ENCODE measurements at regions not wholly inside any gene's neighbourhood (a gene's known extent, or its start where the extent isn't known, plus 50 kb on each side); places are given as distances from the start of the nearest gene placed in this dataset.
"Not testable (repeated sequence)": the region's sequence is repeated elsewhere in the genome, so short reads cannot be mapped to it uniquely, and the experiment has no call there.

DNA sequence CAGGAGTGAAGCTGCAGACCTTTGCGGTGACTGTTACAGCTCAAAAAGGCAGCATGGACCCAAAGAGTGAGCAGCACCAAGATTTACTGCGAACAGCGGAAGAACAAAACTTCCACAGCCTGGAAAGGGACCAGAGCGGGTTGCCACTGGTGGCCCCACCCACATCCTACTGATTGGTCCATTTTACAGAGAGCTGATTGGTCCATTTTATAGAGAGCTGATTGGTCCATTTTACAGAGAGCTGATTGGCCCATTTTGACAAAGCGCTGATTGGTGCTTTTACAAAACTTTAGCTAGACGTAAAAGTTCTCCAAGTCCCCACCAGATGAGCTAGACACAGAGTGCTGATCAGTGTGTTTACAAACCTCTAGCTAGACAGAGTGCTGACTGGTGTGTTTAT, 134.2 kb upstream of the FRG1 start:
- Mint-ChIP-seq H3K27me3 (peaks cover 4 to 7% of the 10 kb centered on the region in 2 donors), H3K27ac (no peak overlapping the region), H3K4me3 (no peak overlapping the region), H3K9me3 (peaks cover 14 to 15% of the 10 kb centered on the region in 2 donors), H3K4me1 (no peaks in the 10 kb centered on the region), H3K36me3 (peaks cover 5 to 7% of the 10 kb centered on the region in 2 donors)
- ATAC-seq (replicated peaks) (no peak), DNase-seq (no peak)

DNA sequence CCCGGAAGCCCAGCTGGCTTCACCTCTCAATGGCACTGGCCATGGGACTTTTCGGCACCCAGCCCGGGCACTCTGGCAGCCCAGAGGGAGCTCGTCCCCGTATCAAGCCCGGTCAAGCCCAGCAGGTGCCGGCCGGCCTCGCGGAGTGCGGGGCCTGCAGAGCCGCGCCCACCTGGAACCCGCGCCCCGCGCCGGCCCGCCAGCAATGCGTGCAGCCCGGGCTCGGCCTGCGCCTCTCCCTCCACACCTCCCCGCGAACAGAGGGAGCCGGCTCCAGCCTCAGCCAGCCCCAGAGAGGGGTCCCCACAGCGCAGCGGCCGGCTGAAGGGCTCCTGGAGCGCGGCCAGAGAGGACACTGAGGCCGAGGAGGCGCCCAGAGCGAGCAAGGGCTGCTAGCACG, 133.6 kb upstream of the FRG1 start:
- Mint-ChIP-seq H3K9me3 (peaks cover 14 to 15% of the 10 kb centered on the region in 2 donors), H3K27me3 (peaks cover 4 to 10% of the 10 kb centered on the region in 2 donors), H3K27ac (no peak overlapping the region), H3K4me1 (no peaks in the 10 kb centered on the region), H3K36me3 (peaks cover 5 to 7% of the 10 kb centered on the region in 2 donors), H3K4me3 (no peak overlapping the region)
- no peak for DNase-seq
- no peak for ATAC-seq (replicated peaks)

DNA sequence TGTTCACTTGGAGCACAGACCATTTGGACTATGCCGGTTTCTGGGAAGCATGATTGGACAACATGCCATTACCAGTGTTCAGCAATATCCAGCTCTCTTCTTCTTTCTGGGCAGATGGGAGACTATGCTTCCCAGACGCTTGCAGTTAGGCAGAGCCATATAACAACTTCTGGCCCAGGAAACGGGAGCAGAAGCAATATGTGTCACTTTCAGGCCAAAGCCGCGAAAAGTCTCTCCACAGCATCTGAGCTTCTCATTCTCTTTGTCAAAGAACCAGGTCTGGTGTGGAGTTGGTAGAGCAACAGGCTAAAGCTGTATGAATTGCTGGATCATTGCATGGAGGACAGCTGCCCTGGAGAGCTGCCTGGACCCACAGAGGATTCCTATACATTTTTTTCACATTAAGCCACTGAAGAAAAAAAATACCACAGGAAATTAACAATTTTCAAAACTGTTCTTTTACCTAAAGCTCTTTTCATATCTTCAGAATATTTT, 131.4 kb upstream of the FRG1 start:
- DNase-seq: no peak
- Mint-ChIP-seq H3K27ac (no peak overlapping the region), H3K27me3 (peaks cover 4 to 10% of the 10 kb centered on the region in 2 donors), H3K9me3 (peaks cover 14 to 15% of the 10 kb centered on the region in 2 donors), H3K4me1 (no peaks in the 10 kb centered on the region), H3K36me3 (peaks cover 5 to 7% of the 10 kb centered on the region in 2 donors), H3K4me3 (no peak overlapping the region)
- ATAC-seq (replicated peaks): no peak

DNA sequence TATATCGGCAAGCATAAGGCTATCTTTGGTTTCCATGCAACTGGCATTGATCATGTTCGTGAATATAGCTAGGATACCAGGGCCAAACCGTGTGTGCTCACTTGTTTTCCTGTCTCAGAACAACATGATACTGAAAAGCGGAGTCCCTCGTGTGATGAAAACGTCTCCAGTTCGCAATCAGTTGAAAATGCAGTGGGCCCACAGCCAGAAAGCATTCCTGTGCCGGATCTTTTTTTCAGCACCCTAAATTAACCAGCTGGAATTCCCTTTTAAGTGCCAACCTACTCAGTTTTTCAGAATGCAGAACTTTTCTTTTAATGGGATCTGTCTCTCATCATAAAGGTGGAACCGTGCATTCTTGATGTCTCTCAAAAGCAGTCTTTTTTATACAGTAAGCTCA, 130.8 kb upstream of the FRG1 start:
- H3K36me3 Mint-ChIP-seq: peaks cover 5 to 7% of the 10 kb centered on the region in 2 donors

DNA sequence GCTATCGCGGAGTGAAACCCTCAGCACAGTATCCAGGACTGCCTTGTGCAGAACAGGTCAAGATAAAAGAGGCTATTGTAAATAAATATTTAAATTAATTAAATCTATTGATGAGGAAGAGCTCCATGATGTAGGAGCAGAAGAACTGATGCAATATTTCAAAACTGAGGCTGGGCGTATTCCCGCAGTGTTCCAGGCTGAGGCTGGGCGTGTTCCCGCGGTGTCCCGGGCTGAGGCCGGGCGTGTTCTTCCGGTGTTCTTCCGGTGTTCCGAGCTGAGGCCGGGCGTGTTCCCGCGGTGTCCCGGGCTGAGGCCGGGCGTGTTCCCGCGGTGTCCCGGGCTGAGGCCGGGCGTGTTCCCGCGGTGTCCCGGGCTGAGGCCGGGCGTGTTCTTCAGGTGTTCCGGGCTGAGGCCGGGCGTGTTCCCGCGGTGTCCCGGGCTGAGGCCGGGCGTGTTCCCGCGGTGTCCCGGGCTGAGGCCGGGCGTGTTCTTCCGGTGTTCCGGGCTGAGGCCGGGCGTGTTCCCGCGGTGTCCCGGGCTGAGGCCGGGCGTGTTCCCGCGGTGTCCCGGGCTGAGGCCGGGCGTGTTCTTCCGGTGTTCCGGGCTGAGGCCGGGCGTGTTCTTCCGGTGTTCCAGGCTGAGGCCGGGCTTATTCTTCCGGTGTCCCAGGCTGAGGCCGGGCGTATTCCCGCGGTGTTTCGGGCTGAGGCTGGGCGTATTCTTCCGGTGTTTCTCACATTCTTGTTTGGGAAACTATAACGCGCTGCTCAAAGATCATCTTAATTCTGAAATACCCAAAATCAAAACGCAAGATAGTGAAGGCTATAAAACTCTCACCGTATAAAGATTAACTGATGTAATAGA, 130.1 kb upstream of the FRG1 start:
- peak overlapping the region in 1 of 2 donors; percentile 51 for H3K4me3 Mint-ChIP-seq
- H3K4me1 Mint-ChIP-seq; H3K27ac Mint-ChIP-seq; ATAC-seq (replicated peaks); DNase-seq; H3K36me3 Mint-ChIP-seq: not testable (repeated sequence)
- peaks cover 10 to 11% of the 10 kb centered on the region in 2 donors for H3K9me3 Mint-ChIP-seq
- peaks cover 4 to 10% of the 10 kb centered on the region in 2 donors for H3K27me3 Mint-ChIP-seq

More for the DNA sequence above, 130.8 kb upstream of the FRG1 start:
- Mint-ChIP-seq H3K4me3 (peak overlapping the region in 1 of 2 donors; percentile 51), H3K27me3 (peaks cover 4 to 10% of the 10 kb centered on the region in 2 donors), H3K9me3 (peaks cover 14 to 15% of the 10 kb centered on the region in 2 donors), H3K4me1 (no peaks in the 10 kb centered on the region), H3K27ac (no peak overlapping the region)
- no peak for ATAC-seq (replicated peaks)
- no peak for DNase-seq

DNA sequence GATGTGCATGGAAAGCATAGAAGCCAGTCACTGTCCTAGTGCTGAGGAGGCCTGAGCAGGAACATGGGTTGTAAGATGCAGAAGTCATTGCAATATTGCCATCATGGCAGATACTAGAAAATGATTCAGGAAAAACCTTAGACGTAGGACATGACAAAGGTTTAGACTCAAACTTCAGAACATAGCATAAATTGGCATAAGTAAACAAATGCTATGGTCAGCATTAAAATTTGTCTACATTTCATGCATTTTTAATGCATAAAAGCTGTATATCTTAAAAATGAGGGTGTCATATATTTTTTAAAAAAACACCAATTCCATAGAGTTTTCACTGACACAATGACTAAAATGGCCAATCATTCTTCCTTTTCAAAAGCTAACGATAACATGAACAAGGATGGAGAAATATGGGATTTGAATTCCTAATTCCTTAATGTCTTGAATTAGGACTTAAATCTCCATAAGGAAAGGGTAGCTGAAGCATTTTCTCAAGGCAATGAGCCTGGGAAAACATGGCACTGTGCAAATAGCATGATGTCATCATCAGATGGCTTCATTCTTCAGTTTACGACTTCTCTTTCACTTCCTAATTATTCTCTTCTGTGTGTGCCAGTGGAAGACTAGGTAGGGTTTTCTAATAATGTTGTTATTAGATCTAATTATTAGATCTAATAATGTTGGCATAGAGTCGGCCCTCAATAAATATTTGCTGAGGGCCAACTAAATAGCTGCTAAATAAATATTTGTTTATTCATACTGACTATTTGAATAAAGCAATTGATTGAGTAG, 125.1 kb upstream of the FRG1 start:
- H3K9me3 Mint-ChIP-seq: peaks cover 0 to 4% of the 10 kb centered on the region in 2 donors
- ATAC-seq (replicated peaks): no peak
- H3K27me3 Mint-ChIP-seq: peaks cover 4 to 10% of the 10 kb centered on the region in 2 donors
- no peaks in the 10 kb centered on the region for H3K4me1 Mint-ChIP-seq
- H3K4me3 Mint-ChIP-seq: no peak overlapping the region
- peaks cover 4 to 5% of the 10 kb centered on the region in 2 donors for H3K36me3 Mint-ChIP-seq
- no peak overlapping the region for H3K27ac Mint-ChIP-seq
- no peak for DNase-seq

DNA sequence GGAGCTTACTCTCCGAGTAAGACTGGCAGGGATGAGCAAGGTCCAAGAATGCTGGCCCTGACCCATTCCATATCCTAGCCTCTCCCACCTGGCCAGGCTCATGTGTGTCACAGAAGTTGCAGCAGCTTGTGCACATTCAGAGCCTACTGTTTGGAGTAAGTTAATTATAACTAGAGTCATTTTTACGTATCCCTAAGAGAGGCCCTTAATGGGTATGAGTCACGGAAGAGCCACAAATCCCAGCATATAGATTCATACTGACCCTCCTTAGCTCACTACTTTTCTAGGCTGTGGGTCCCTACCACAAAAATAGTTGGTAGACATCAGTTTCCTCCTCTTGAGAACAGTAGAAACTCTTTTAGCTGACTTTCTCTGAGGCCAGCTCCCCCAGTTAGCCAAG, 118.3 kb upstream of the FRG1 start:
- ATAC-seq (replicated peaks): no peak
- no peaks in the 10 kb centered on the region for H3K4me1 Mint-ChIP-seq
- H3K4me3 Mint-ChIP-seq: no peak overlapping the region
- DNase-seq: no peak
- no peak overlapping the region for H3K27ac Mint-ChIP-seq
- H3K27me3 Mint-ChIP-seq: no peaks in the 10 kb centered on the region
- no peaks in the 10 kb centered on the region for H3K9me3 Mint-ChIP-seq
- no peaks in the 10 kb centered on the region for H3K36me3 Mint-ChIP-seq

DNA sequence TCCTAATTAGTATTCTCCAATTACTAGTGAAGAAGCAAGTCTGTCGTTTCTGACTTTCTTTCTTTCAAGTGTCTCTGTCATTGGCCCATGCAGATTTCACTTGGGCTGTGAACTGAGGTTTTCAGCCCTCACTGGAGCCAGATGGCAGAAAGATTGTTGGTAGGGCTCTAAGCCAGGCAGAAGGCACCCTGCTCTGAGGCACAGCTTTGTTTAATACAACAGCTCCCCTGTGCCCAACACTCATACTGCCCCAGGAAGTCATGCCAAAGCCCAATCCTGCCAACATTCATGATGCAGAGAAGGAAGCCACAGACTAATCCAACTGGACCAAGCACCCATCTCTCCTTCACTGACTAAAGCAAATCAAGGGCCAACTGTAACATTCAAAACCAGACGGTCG, 117.1 kb upstream of the FRG1 start:
- H3K4me1 Mint-ChIP-seq: no peaks in the 10 kb centered on the region
- no peaks in the 10 kb centered on the region for H3K9me3 Mint-ChIP-seq
- no peak overlapping the region for H3K27ac Mint-ChIP-seq
- H3K27me3 Mint-ChIP-seq: no peaks in the 10 kb centered on the region
- H3K36me3 Mint-ChIP-seq: no peaks in the 10 kb centered on the region
- H3K4me3 Mint-ChIP-seq: no peak overlapping the region
- DNase-seq: no peak
- no peak for ATAC-seq (replicated peaks)

DNA sequence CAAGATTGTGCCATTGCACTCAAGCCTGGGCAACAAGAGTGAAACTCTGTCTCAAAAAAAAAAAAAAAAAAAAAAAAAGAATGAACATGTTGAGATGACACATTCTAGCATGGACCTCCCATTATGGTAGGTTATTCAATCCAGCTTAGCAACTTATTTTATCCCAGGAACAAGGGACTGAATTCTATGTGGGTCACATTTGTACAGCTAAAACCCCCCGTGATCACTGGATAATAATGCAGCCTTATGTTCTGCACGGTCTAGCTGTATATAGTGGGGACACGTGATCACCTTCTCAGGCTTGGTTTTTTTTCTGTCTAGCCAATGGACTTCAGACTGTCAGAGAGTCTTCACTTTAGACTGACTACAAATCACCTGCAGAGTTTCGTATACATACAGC, 115.2 kb upstream of the FRG1 start:
- H3K9me3 Mint-ChIP-seq: no peaks in the 10 kb centered on the region
- no peaks in the 10 kb centered on the region for H3K4me1 Mint-ChIP-seq
- H3K4me3 Mint-ChIP-seq: no peak overlapping the region
- no peaks in the 10 kb centered on the region for H3K36me3 Mint-ChIP-seq
- no peak overlapping the region for H3K27ac Mint-ChIP-seq
- DNase-seq (no peak), ATAC-seq (replicated peaks) (no peak)
- no peaks in the 10 kb centered on the region for H3K27me3 Mint-ChIP-seq

DNA sequence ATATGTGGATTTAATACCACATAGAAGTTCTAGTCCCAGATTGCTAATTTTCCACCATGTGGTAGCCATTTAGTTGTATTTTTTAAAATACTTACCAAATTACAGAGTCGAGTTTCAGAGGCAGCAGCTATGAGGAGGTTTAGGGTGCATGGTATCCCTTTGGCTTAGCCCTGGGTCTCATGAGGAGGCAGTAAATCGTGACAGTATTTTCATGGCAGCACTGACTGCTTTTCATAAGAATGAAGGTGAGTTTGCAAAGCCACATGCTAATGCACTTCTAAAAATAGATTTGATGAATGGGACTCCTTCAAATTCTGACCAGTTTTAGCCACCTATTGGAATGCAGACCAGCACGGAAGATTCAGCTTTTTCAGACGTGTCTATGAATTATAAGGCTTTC, 114.0 kb upstream of the FRG1 start:
- ATAC-seq (replicated peaks): no peak
- H3K27me3 Mint-ChIP-seq: peaks cover 0 to 3% of the 10 kb centered on the region in 2 donors
- H3K4me1 Mint-ChIP-seq: no peaks in the 10 kb centered on the region
- H3K27ac Mint-ChIP-seq: peak overlapping the region; percentile 39
- no peaks in the 10 kb centered on the region for H3K36me3 Mint-ChIP-seq
- no peak for DNase-seq
- no peaks in the 10 kb centered on the region for H3K9me3 Mint-ChIP-seq
- H3K4me3 Mint-ChIP-seq: no peak overlapping the region

DNA sequence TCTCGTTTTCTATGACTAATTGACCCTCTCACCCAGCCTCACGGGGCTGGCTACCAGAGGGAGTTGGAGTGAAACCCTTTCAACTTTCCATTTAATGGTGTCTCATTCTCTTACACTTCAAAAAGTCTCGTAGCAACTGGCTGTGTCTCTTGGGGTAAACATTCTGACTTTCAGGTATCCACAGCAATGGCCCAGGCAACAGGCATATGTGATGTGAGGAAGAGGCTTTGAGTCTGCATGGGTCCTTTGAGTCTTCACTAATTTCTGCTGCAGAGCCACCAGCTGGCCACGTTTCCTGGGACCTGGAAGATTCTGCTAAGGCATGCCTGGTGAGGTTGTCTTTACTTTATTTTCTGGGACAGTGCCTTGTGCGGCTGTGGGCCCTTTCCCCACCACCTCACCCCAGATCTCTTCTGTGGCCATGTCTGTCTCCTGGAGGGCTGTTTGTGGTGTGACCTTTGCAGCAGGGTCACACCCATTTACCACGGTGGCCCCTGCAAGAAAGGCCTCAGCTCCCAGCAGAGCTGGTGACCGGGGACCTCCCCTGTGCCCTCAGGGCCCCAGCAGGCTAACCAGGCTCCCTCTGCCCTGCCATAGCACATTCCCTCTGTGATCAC, 112.5 kb upstream of the FRG1 start:
- Mint-ChIP-seq H3K4me1 (no peaks in the 10 kb centered on the region), H3K36me3 (no peaks in the 10 kb centered on the region), H3K4me3 (no peak overlapping the region), H3K27ac (no peak overlapping the region), H3K9me3 (no peaks in the 10 kb centered on the region), H3K27me3 (peaks cover 0 to 4% of the 10 kb centered on the region in 2 donors)
- DNase-seq: no peak
- no peak for ATAC-seq (replicated peaks)

DNA sequence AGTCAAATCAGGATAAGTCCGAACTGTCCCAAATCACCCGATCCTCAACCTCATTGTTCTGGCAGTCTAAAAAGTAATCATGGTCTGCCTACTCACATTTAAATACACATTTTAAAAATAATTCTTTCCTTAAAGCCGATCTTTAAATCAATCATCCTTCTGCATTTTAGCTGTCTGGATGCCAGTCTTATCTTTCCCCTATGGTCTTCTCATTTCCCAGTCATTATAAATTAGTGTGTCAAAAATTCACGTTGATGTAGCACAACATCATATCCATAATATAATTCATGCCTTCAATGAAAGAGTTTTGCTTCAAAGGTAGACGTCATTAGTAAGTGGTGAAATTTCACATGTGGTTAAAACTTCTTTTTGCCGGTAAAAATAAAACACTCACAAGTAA, 108.1 kb upstream of the FRG1 start:
- H3K27me3 Mint-ChIP-seq: peaks cover 0 to 4% of the 10 kb centered on the region in 2 donors
- H3K4me1 Mint-ChIP-seq: no peaks in the 10 kb centered on the region
- ATAC-seq (replicated peaks): no peak
- no peak overlapping the region for H3K27ac Mint-ChIP-seq
- DNase-seq: no peak
- H3K4me3 Mint-ChIP-seq: no peak overlapping the region
- peaks cover 0 to 5% of the 10 kb centered on the region in 2 donors for H3K9me3 Mint-ChIP-seq
- H3K36me3 Mint-ChIP-seq: no peaks in the 10 kb centered on the region

DNA sequence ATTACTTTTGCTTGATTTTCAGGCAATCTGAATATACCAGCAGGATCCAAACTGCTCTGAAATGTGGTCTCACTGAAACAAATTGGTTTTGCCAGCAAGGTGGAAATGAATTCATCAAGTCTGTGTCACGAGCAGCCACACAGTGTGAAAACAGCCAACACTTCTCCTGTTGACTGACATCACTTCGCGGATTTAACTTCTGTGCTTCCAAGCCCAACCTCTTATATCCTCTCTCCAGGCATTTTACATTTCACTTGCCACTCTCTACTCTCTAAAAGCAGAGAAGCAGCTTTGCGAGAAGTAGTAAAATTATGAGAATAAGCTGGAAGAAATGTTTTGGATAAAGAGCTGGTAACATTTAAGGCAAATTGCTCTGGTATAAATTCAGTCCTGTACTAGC, 106.1 kb upstream of the FRG1 start:
- Mint-ChIP-seq H3K27me3 (peaks cover 0 to 4% of the 10 kb centered on the region in 2 donors), H3K36me3 (no peaks in the 10 kb centered on the region), H3K27ac (no peak overlapping the region), H3K9me3 (peaks cover 0 to 5% of the 10 kb centered on the region in 2 donors), H3K4me3 (no peak overlapping the region), H3K4me1 (no peaks in the 10 kb centered on the region)
- DNase-seq (no peak), ATAC-seq (replicated peaks) (no peak)

DNA sequence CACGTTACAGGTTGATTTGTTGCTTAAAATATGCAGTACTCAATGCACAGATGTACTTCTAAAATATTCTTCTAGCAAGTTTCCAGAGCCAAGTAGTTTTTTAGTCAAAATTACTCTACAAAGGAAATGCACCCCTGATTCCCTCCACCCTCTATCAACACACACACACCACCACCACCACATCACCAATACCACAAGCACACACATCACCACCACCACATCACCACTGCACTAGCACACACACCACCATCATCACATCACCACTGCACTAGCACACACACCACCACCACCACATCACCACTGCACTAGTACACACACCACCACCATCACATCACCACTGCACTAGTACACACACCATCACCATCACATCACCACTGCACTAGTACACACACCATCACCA, 105.2 kb upstream of the FRG1 start:
- H3K36me3 Mint-ChIP-seq: no peaks in the 10 kb centered on the region
- DNase-seq: no peak
- no peak overlapping the region for H3K27ac Mint-ChIP-seq

More for the DNA sequence above, 105.2 kb upstream of the FRG1 start:
- Mint-ChIP-seq H3K9me3 (peaks cover 0 to 5% of the 10 kb centered on the region in 2 donors), H3K4me1 (no peaks in the 10 kb centered on the region), H3K4me3 (no peak overlapping the region), H3K27me3 (peaks cover 0 to 4% of the 10 kb centered on the region in 2 donors)
- ATAC-seq (replicated peaks): no peak

Data from stimulated activated naive B cell treated with anti-CD40 and anti-IgM and Interleukin-4, amounts not matched to agents 10 μg/mL and 1 μg/mL and 100 μg/mL, for 72 hours (primary cell).